Spleen (tissue), 11 donors: ENCODE measurements at regions not wholly inside any gene's neighbourhood (a gene's known extent, or its start where the extent isn't known, plus 50 kb on each side); places are given as distances from the start of the nearest gene placed in this dataset.

Experiments used
- DNase-seq: peaks from one replicate; pipeline ENCODE4 v3.0.0-alpha.2; 2020
- H3K27ac ChIP-seq, 8 donors: fragments of 200-600 bp; sonication (generic) in 7 of 8; 1 replicate in 4 of 8; 2 replicates in 4 of 8; pipeline versions ENCODE4 v1.5.0 to v1.8.0; 2016 to 2021; ENCODE audit warnings: inconsistent platforms in 4 of 8, mild to moderate bottlenecking in 4 of 8, moderate library complexity in 1 of 8
- H3K27me3 ChIP-seq, 7 donors: fragments of 200-600 bp; sonication (generic) in 6 of 7; replicated peaks in 1 of 7; 1 replicate in 4 of 7; 2 replicates in 3 of 7; pipeline versions ENCODE4 v1.5.0 to v1.8.0; 2016 to 2021; ENCODE audit warnings: inconsistent platforms in 3 of 7, mild to moderate bottlenecking in 1 of 7
- H3K36me3 ChIP-seq, 6 donors: fragments of 200-600 bp; sonication (generic) in 5 of 6; 1 replicate in 4 of 6; 2 replicates in 2 of 6; pipeline versions ENCODE4 v1.5.0 to v1.8.0; 2016 to 2021; ENCODE audit warnings: inconsistent platforms in 2 of 6
- H3K4me1 ChIP-seq, 6 donors: fragments of 200-600 bp; sonication (generic) in 5 of 6; 1 replicate in 3 of 6; 2 replicates in 3 of 6; pipeline versions ENCODE4 v1.5.0 to v1.8.0; 2016 to 2021; ENCODE audit warnings: inconsistent platforms in 3 of 6
- H3K4me3 ChIP-seq, 8 donors: fragments of 200-600 bp; sonication (generic) in 7 of 8; 1 replicate in 4 of 8; 2 replicates in 4 of 8; pipeline versions ENCODE4 v1.5.0 to v1.8.0; 2016 to 2021; ENCODE audit warnings: inconsistent platforms in 4 of 8, mild to moderate bottlenecking in 4 of 8, moderate library complexity in 2 of 8
- H3K9me3 ChIP-seq, 8 donors: fragments of 200-600 bp; sonication (generic) in 7 of 8; 1 replicate in 4 of 8; 2 replicates in 4 of 8; pipeline versions ENCODE4 v1.5.0 to v1.8.0; 2016 to 2021; ENCODE audit warnings: inconsistent platforms in 4 of 8
- CTCF ChIP-seq, 11 experiments: fragments of 200-600 bp in 7 of 11; fragments of 450-650 bp in 4 of 11; sonication (generic) in 4 of 11; IDR thresholded peaks in 8 of 11; conservative IDR thresholded peaks in 3 of 11; 1 replicate in 7 of 11; 2 replicates in 4 of 11; pipeline versions ENCODE4 v1.4.0 to v1.8.0; 2016 to 2021; ENCODE audit warnings: antibody characterized with exemption in 11 of 11, inconsistent platforms in 4 of 11, mild to moderate bottlenecking in 1 of 11
- POLR2A ChIP-seq, 3 donors: fragments of 450-650 bp; IDR thresholded peaks; one replicate each; pipeline ENCODE4 v1.5.1; 2017; ENCODE audit warnings: antibody characterized with exemption in 3 of 3, mild to moderate bottlenecking in 1 of 3
- POLR2AphosphoS5 ChIP-seq, 3 donors: sonication (generic); formaldehyde crosslinking; IDR thresholded peaks; one replicate each; pipeline ENCODE4 v1.5.1; 2017; ENCODE audit warnings: antibody characterized with exemption in 3 of 3
- WGBS, 5 donors: extraction: QIAGEN DNeasy Blood & Tissue Kit in 3 of 5; methylation state at CpG; one replicate each; pipeline versions ENCODE4 v1.1.5 to v1.1.7; 2013 to 2018; 5-methylcytosine and 5-hydroxymethylcytosine counted together
- intact Hi-C: fragments of 100-400 bp; cut with DNase I; formaldehyde crosslinking; loops from one replicate; pipeline ENCODE4 v1.15.0; 2023; ENCODE audit warnings: low total_unique reads
- donor health status: healthy with polysubstance abuse.
- donor health status: DM: no; HTN: no; CAD: no; lungs with moderate emphysema.
- donor health status: DM: no; HTN: no; CAD: no.
- donor health status: Bipolar disorder and iron deficiency.
- donor health status: healthy.
- donor health status: DM: no; HTN: no; CAD: no.
- donor health status: DM: yes; HTN: yes; CAD: no.

- H3K4me1 ChIP-seq = no peaks in the 10 kb centered on the region
- intact Hi-C loops = no loop called here
- no peak for DNase-seq
- WGBS, 5 donors = 74 to 90% (median 87%) methylated on average over 8 of the region's 8 CpGs
- TF ChIP-seq POLR2AphosphoS5 (IDR thresholded peaks at IDR 0.05) (no peak), POLR2A (IDR thresholded peaks at IDR 0.05) (no peak), CTCF (IDR thresholded peaks at IDR 0.05 in 8 of 11, conservative IDR thresholded peaks at IDR 0.05 in 3 of 11) (no peak)
- H3K9me3 ChIP-seq = no peaks in the 10 kb centered on the region
- no peak overlapping the region for H3K4me3 ChIP-seq
- no peak overlapping the region for H3K27ac ChIP-seq
- no peaks in the 10 kb centered on the region for H3K36me3 ChIP-seq
- H3K27me3 ChIP-seq = no peaks in the 10 kb centered on the region
Observed at GRCh38 chr9:107390279-107390678, 99.3 kb downstream of the KLF4 start.

- no peak for DNase-seq
- Histone ChIP-seq H3K27ac (no peak overlapping the region), H3K4me3 (no peak overlapping the region), H3K36me3 (no peaks in the 10 kb centered on the region), H3K9me3 (no peaks in the 10 kb centered on the region), H3K27me3 (no peaks in the 10 kb centered on the region), H3K4me1 (no peaks in the 10 kb centered on the region)
- TF ChIP-seq POLR2A (IDR thresholded peaks at IDR 0.05) = no peak
- no peak for TF ChIP-seq POLR2AphosphoS5 (IDR thresholded peaks at IDR 0.05)
- no peak for TF ChIP-seq CTCF (IDR thresholded peaks at IDR 0.05 in 8 of 11, conservative IDR thresholded peaks at IDR 0.05 in 3 of 11)
- WGBS, 5 donors = 73 to 93% (median 81%) methylated on average over 3 of the region's 3 CpGs
- intact Hi-C loops = no loop called here
Observed at GRCh38 chr9:107389617-107390071, 99.9 kb downstream of the KLF4 start.

- intact Hi-C loops = no loop called here
- H3K27ac ChIP-seq = no peak overlapping the region
Observed at GRCh38 chr9:107388890-107389289, 100.7 kb downstream of the KLF4 start.

GRCh38 chr9:107387409-107387808, 102.2 kb downstream of the KLF4 start:
- WGBS, 5 donors = 62 to 73% (median 68%) methylated on average over 3 of the region's 3 CpGs
- Histone ChIP-seq H3K27me3 (peaks cover 0 to 6% (median 0%) of the 10 kb centered on the region in 7 donors), H3K36me3 (no peaks in the 10 kb centered on the region), H3K4me1 (no peaks in the 10 kb centered on the region), H3K4me3 (no peak overlapping the region), H3K9me3 (no peaks in the 10 kb centered on the region), H3K27ac (no peak overlapping the region)
- TF ChIP-seq POLR2A (IDR thresholded peaks at IDR 0.05) = no peak
- no peak for TF ChIP-seq CTCF (IDR thresholded peaks at IDR 0.05 in 8 of 11, conservative IDR thresholded peaks at IDR 0.05 in 3 of 11)
- TF ChIP-seq POLR2AphosphoS5 (IDR thresholded peaks at IDR 0.05) = no peak
- no peak for DNase-seq
- intact Hi-C loops = no loop called here

More at GRCh38 chr9:107388890-107389289, 100.7 kb downstream of the KLF4 start:
- H3K4me3 ChIP-seq = no peak overlapping the region
- 74 to 90% (median 84%) methylated on average over 4 of the region's 4 CpGs for WGBS, 5 donors
- TF ChIP-seq CTCF (IDR thresholded peaks at IDR 0.05 in 8 of 11, conservative IDR thresholded peaks at IDR 0.05 in 3 of 11) = no peak
- TF ChIP-seq POLR2AphosphoS5 (IDR thresholded peaks at IDR 0.05) = no peak
- no peak for TF ChIP-seq POLR2A (IDR thresholded peaks at IDR 0.05)
- no peaks in the 10 kb centered on the region for H3K9me3 ChIP-seq
- no peaks in the 10 kb centered on the region for H3K36me3 ChIP-seq
- H3K4me1 ChIP-seq = no peaks in the 10 kb centered on the region
- DNase-seq = no peak
- peaks cover 0 to under 1% (median 0%) of the 10 kb centered on the region in 7 donors for H3K27me3 ChIP-seq
